ENCODE measurements at regions not wholly inside any gene's neighbourhood (a gene's known extent, or its start where the extent isn't known, plus 50 kb on each side); places are given as distances from the start of the nearest gene placed in this dataset.

DNA sequence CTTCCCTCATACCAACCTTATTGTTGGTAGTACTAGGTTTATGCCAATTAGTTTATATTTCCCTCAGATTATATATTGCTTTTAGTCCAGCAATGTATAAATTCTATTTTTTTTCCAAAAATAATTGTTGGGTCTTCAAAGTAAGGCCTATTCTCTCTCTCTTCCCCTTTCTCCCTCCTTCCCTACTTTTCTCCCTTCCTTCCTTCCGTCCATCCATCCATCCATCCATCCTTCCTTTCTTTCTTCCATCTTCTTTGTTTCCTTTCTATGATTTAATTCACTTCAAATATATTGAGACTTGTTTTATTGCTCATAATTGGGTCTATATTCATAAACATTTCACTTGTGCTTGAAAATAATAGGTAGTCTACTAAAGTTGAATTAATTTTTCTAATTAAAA is 1259.2 kb downstream of the FSCB start:
- DNase-seq: no peak

DNA sequence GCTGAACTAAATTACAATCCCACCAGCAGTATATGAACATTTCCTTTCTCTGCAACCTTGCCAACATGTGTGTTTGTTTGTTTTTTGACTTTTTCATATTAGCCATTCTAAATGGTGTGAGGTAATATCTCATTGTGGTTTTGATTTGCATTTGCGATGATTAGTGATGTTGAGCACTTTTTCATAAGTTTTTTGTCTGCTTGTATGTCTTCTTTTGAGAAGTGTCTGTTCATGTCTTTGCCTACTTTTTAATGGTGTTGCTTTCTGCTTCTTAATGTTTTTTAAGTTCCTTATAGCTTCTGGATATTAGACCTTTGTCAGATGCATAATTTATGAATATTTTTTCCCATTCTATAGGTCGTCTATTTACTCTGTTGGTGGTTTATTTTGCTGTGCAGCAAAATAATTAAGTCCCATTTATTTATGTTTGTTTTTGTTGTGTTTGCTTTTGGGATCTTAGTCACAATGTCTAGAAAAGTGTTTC is 1262.9 kb downstream of the FSCB start:
- DNase-seq: no peak

GRCh38 chr14:43243168-43243567 is 1263.9 kb downstream of the FSCB start:
- DNase-seq: no peak

- no peak for DNase-seq
Measured at GRCh38 chr14:43232261-43232660, 1274.8 kb downstream of the FSCB start.

DNA sequence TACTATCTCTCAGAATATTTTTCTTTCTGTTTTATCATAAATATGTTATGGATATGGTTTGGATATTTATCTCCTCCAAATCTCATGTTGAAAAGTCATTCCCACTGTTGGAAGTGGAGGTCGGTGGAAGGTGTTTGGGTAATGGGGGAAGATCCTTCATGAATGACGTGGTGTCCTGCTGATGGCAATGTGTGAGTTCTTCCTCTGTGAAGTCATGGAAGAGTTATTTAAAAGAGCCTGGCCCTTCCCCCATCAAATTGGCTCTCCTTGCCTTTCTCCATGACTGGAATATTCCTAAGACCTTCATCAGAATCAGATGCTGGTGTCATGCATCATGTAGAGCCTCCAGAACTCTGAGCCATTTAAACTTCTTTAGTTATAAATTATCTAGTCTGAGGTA is 1291.6 kb downstream of the FSCB start:
- DNase-seq: no peak

DNA sequence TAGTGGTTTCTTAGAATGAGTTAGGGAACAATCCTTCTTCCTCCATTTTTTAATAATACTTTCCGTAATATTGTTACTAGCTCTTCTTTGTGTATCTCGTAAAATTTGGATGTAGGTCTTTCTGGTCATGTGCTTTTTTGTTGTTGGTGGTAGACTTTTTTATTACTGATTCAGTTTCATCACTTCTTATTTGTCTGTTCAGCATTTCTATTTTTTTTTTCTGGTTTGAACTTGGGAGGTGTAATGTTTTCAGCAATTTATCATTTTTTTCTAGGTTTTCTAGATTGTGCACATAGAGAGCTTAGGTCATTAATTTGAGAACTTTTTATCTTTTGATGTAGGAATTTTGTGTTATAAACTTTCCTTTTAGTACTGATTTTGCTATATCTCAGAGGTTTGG is 1299.9 kb downstream of the FSCB start:
- DNase-seq: no peak

DNA sequence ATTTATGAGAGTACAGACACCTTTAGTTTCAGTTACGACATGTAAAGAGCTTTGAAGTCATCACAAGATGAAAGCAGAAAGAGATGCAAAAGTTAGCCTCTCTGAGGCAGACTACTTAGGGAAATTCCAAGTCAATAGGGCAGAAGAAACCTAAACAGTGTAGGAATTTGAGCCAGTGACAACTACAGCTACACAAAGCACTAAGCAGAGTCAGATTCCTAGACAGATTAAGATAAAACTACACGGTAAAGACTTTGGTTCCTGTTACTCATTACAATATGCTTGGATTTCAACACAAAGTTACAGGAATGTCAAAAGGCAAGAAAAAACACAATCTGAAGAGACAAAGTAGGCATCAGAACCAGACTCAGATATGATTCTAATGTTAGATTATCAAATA is 1302.3 kb downstream of the FSCB start:
- no peak for DNase-seq

DNA sequence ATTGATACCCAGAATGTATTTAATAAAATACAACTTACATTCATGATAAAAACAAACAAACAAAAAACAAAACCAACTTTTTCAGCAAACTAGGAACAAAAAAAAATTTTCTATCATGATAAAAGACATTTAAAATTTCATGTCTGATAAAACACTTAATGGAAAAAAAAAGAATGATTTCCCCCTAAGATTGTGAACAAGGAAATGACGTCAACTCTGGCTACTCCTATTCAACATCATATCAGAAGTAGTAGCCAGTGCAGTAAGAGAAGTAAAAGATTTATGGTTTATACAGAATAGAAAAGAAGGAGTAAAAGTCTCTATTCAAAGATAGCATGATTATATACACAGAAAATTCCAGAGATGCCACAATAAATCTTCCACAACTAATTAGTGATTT is 1306.6 kb downstream of the FSCB start:
- DNase-seq: no peak

- DNase-seq: no peak
Measured at GRCh38 chr14:43198465-43198864, 1308.6 kb downstream of the FSCB start.

DNA sequence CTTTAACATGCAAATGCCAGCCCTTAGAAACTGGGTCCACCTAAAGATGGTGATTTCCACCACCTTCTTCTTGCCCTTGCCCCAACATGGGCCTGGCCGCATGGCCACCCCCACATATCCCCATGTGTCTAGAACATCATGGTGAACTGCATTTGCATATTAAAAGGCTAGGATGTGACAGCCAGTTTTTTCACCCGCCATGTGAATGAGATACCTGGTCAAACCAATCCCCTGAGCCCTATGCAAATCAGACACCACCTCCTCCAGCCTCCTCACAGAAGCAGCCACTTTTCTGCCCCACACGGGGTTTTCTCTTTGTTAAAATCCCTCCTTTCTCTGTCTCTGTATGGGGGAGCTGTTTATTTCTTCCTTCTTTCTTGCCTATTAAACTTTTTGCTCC is 1322.5 kb downstream of the FSCB start:
- DNase-seq: no peak

DNA sequence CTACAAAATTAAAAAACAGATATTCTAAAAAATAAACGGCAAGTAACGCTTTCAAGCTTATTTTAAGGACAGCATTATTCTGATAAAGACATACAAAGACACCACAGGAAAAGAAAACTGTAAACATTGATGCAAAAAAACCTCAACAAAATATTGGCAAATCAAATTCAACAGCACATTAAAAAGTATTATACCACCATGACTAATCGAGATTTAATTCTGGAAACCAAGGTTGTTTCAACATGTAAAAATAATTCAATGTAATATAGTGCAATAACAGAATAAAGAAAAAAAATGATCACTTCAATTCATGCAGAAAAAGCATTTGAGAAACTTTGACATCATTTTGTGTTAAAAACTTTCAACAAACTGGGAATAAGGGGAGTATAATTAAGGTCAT is 1323.2 kb downstream of the FSCB start:
- no peak for DNase-seq

DNA sequence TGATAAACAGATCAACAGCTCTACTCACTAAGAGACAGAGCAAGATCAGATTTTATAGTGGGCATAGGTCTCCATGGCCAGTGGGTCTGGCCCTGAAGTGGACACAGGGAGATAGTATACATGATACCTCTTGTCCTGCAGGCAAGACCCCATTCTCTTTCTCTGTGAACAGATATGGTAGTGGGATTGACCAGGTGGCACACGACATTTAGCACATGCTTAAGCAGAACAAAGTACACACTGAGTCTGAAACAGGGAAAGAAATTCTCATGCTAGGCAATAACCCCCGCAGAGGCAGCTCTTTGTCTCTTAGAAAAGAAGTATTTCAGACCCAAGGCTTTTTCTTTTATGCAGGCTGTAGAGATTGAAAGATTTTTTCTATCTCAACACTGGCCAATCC is 1331.2 kb downstream of the FSCB start:
- no peak for DNase-seq

GRCh38 chr14:43172899-43173548 is 1334.1 kb downstream of the FSCB start:
- no peak for DNase-seq

DNA sequence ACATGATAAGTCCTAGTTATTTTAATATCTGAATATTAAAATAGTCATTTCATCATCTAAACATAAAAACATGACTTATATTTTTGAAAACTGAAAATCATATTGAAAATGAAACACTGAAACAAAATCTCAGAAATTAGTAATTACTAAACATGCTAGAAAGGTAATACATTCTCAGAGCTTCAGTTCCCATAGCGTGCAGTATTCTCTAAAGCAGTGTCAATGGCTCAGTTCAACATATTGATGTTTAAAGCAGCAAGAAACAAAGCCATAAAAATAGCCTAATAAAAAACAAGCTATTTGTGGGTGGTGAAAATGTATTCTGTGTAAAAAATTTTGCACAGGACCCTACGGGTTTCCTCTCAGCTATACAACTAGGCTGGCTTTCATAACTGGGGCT is 1337.4 kb downstream of the FSCB start:
- DNase-seq: no peak

GRCh38 chr14:43168371-43168925 is 1338.6 kb downstream of the FSCB start:
- DNase-seq: no peak

GRCh38 chr14:43166163-43166562 is 1340.9 kb downstream of the FSCB start:
- no peak for DNase-seq

GRCh38 chr14:43165651-43166050 is 1341.4 kb downstream of the FSCB start:
- DNase-seq: no peak

DNA sequence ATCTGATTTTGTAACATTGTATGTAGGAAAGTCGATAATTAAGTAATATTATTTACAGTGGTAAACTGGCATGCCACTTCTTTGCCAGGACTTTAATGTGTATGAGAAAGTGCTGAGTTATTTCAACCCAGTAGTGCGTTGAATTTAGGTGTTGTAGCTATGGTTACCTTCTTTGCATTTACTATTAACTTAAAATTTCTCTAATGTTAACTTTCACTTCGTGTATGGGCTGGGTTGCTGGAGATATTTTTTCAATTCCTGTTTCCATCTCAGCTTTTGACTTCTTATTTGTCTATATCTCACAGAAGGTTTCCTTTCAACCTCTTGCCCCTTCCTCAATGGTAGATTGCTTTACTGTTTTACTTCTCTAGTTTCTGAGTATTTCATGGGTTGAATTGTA is 1345.6 kb downstream of the FSCB start:
- no peak for DNase-seq

DNA sequence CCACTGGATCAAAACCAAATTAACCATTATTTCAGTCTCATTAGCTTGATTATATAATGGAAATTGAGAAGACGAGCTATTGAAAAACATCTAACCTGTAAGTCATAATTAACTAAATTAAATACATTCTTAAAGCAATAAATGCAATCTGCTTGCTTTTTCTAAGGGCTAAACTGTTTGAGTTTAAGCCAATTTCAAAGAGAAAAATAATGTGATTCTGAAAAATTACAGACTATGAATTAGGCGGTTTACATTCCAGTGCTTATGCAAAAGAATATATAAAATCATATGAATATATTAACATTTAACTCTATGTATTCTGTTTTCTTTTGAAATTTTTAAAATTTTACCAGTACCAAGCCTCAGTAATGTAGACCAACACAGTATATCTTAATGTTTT is 1349.4 kb downstream of the FSCB start:
- no peak for DNase-seq

DNA sequence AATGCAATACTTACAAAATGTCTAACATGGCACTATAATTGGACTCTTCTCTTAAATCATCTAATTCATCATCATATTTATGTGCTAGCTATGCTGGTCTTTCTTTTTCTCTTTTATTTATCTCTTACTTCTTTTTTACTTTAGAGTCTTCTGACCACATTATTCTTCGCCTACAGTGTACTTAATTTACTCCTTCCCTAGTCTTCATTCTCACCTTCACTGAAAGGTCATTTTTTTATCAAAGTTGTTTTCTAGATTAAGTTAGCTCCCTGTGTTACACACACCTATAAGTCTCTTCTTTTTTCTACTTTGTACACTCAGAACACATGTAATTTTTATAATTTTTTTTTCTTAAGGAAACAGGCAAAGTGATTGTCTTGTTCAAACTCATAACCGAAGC is 1351.2 kb downstream of the FSCB start:
- no peak for DNase-seq

DNA sequence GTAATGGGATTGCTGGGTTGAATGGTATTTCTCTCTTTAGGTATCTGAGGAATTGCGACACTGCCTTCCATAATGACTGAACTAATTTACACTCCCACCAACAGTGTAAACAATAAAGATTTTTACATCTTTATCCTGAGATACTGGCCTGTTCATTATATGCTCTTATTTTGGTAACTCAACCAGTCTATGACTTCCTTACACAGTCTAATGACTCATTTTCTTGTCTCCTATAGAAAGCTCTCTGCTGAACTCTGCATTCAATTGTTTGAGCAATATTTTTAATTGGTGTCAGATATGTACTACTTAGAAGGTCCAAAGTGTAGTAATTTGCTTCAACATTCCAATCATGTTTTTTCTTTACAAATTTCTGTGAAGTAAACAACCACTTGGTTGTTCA is 1351.8 kb downstream of the FSCB start:
- DNase-seq: no peak

DNA sequence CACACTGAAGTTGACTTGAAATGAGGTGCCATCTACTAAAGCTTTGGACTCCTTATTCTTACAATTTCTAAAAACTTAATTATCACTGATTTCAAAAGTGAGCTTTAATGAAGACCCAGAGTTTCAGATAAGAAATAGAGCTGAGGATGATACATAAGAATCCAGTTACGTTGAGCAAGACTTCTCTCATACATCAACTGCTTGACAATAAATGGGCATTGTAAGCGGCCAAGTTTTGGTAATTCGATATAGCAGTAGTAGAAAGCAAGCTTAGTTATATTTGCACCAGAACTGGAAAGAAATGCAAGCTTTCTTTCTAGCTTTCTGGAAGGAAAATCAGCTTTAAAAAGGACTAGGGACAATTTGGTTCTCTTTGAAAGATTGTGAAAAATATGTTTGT is 1359.6 kb downstream of the FSCB start:
- DNase-seq: no peak

DNA sequence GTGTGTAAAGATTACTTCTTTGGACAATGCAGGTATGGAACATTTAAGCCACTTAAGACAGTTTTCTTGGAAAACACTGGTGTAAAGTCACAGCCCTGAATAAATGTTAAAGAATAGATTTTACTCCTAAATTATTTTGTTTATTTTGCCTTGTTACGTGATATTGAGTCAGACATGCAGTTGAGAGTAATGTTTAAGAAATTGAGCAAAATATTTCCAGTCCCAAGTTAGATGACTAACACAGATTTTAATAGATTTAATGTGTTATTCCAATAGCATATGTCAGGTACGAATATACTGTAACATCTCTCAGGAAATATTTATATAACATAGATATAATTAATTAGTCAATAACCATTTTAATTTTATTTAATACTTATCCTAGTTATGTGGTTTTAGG is 1361.7 kb downstream of the FSCB start:
- no peak for DNase-seq

GRCh38 chr14:43143106-43143505 is 1364.0 kb downstream of the FSCB start:
- DNase-seq: no peak

DNA sequence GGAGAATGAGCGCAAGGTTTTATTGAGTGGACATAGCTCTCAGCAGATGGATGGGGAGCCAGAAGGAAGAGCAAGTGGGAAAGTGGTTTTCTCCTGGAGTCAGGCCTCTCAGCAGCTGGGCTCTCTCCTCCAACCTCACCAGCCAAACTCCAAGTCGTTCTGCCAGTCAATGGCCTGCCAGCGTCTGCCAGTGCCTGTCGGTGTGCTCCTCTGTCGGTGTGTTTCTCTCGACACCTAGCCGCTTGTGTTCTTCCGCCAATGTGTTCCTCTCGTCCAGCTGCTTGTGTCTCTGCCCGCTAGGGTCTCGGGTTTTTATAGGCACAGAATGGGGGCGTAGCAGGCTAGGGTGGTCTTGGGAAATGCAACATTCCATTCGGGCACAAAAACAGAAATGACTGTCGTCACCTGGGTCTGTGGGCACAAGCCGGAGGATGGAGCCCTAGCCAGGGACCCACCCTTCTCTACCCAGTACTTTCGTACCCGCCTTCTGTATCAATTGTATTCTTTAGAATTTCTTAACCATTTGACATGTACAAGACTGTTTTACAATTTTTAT is 1365.4 kb downstream of the FSCB start:
- DNase-seq: no peak

All from NCI-H510A treated with DMSO at 0.1 percent for 48 hours (cell line).